ENCODE measurements at regions not wholly inside any gene's neighbourhood (a gene's known extent, or its start where the extent isn't known, plus 50 kb on each side); places are given as distances from the start of the nearest gene placed in this dataset.

DNA sequence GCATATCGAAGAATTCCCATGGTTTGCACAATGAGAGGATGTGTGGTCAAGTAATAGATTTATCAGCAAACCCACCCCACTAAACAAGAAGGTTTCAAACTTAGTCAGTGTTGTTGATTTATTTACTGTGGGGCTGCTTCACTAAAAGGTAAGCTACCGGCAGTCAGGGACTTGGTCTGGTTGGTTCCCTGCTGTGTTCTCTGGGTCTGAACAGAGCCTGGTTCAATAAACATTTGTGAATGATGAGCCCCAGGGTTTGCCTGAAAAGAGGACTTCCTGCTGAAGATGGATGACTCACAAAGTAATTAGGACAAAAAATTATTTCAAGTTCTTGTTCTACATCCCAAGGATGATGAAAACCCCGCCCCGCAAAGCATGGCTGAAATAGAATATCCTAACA lies 108.3 kb downstream of the SPP2 start:
- no peak for TF ChIP-seq TAF1 (IDR thresholded peaks at IDR 0.05; ENCODE audit: low read depth, low read length)
- TF ChIP-seq POLR2AphosphoS5 (IDR thresholded peaks at IDR 0.05; ENCODE audit: low read depth, low read length), result no peak
- TF ChIP-seq POLR2A (IDR thresholded peaks at IDR 0.05; ENCODE audit: low read depth, low read length), result no peak
- no peak for TF ChIP-seq POU2F2 (IDR thresholded peaks at IDR 0.05; ENCODE audit: low read depth, low read length)
- no peak for TF ChIP-seq SPI1 (IDR thresholded peaks at IDR 0.05; ENCODE audit: low read depth, low read length)
